Cardiac muscle cell (in vitro differentiated cells and primary cell): ENCODE measurements at regions not wholly inside any gene's neighbourhood (a gene's known extent, or its start where the extent isn't known, plus 50 kb on each side); places are given as distances from the start of the nearest gene placed in this dataset.
A peak's percentile ranks its signal among the peaks of the same experiment; 100 is the strongest.

Experiments used
- DNase-seq, 2 donors: peaks; one replicate each; pipeline versions ENCODE4 v3.0.0 to v3.0.0-alpha.2; 2010 to 2017; ENCODE audit warnings: low read depth in 1 of 2, low spot score in 1 of 2
- H3K27ac ChIP-seq: fragments of 200-600 bp; sonication (generic); 2 replicates; pipeline ENCODE4 v1.5.1; 2016
- H3K27me3 ChIP-seq: fragments of 200-600 bp; sonication (generic); 2 replicates; pipeline ENCODE4 v1.6.0; 2016; ENCODE audit warnings: control low read depth
- H3K36me3 ChIP-seq: fragments of 200-600 bp; sonication (generic); 2 replicates; pipeline ENCODE4 v1.5.1; 2016; ENCODE audit warnings: control low read depth
- H3K4me1 ChIP-seq: fragments of 200-600 bp; sonication (generic); 2 replicates; pipeline ENCODE4 v1.8.1; 2017; ENCODE audit warnings: low read depth, mild to moderate bottlenecking, mixed run types
- H3K4me3 ChIP-seq: fragments of 200-600 bp; sonication (generic); 2 replicates; pipeline ENCODE4 v1.5.1; 2016; ENCODE audit warnings: mild to moderate bottlenecking
- H3K9me3 ChIP-seq: fragments of 200-600 bp; sonication (generic); 2 replicates; pipeline ENCODE4 v1.5.1; 2017; ENCODE audit warnings: low read depth, mild to moderate bottlenecking, control low read depth
- TF ChIP-seq, protein P1 (sequence below): IDR thresholded peaks from 2 replicates; pipeline ENCODE4 v1.5.1; 2012; ENCODE audit warnings: low read depth, mild to moderate bottlenecking, low read length

DNA sequence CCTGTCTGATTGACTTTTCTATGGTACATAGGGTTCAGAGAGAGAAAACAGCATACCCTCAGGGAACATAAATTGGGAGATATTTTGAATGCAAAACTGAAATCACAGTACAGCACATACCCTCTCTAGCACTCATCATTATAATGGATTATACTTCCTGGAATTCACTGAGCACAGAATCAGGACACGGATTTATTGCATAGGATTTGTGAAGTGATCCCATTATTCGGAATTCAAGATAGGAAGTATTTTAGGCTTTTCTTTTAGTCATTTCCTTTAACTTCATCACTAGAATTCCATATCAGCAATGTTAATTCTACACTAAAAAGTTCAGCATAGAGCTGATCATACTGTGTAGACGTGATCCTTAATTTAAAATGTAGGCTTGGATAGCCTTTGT is 407.0 kb downstream of the PID1 start:
- Histone ChIP-seq H3K4me3 (no peak overlapping the region), H3K4me1 (no peaks in the 10 kb centered on the region), H3K27me3 (no peaks in the 10 kb centered on the region), H3K9me3 (no peaks in the 10 kb centered on the region), H3K36me3 (no peaks in the 10 kb centered on the region), H3K27ac (no peak overlapping the region)
- TF ChIP-seq, protein P1, sequence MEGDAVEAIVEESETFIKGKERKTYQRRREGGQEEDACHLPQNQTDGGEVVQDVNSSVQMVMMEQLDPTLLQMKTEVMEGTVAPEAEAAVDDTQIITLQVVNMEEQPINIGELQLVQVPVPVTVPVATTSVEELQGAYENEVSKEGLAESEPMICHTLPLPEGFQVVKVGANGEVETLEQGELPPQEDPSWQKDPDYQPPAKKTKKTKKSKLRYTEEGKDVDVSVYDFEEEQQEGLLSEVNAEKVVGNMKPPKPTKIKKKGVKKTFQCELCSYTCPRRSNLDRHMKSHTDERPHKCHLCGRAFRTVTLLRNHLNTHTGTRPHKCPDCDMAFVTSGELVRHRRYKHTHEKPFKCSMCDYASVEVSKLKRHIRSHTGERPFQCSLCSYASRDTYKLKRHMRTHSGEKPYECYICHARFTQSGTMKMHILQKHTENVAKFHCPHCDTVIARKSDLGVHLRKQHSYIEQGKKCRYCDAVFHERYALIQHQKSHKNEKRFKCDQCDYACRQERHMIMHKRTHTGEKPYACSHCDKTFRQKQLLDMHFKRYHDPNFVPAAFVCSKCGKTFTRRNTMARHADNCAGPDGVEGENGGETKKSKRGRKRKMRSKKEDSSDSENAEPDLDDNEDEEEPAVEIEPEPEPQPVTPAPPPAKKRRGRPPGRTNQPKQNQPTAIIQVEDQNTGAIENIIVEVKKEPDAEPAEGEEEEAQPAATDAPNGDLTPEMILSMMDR = no peak
- no peak for DNase-seq

DNA sequence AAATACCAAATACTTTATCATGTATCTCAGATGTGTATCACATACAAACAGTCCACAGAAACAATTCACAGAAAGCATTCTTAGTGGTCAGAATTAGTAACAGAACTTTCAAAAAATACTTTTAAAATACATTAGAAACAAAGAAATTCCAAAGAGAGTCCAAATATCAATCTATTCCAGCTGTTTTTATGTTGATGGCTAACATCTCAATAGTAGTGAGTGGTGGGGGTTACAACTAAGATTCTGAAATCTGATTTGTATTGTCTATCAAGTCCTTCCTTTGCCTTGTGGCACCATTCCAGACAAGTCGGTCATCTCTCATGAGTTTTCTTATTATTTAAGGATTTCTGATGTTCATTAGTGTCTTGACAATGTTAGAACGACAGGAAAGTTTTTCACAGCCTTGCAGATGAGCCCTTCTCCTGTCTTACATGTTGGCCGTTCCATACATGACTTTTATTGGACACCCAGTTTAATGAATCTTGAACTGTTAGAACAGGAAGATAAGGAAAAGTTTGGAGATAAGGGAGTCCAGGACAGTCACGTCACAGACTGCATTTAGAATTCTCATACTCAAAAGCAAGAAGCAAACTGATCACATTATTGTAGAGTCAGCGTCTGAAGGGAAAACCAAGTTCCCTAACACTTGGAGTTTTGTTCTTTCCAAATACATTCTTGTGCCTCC is 410.3 kb downstream of the PID1 start:
- H3K27me3 ChIP-seq = no peaks in the 10 kb centered on the region
- no peak overlapping the region for H3K4me3 ChIP-seq
- H3K9me3 ChIP-seq = no peaks in the 10 kb centered on the region
- no peak for DNase-seq
- TF ChIP-seq, protein P1 = no peak
- no peak overlapping the region for H3K27ac ChIP-seq
- H3K4me1 ChIP-seq = no peaks in the 10 kb centered on the region
- H3K36me3 ChIP-seq = no peaks in the 10 kb centered on the region

DNA sequence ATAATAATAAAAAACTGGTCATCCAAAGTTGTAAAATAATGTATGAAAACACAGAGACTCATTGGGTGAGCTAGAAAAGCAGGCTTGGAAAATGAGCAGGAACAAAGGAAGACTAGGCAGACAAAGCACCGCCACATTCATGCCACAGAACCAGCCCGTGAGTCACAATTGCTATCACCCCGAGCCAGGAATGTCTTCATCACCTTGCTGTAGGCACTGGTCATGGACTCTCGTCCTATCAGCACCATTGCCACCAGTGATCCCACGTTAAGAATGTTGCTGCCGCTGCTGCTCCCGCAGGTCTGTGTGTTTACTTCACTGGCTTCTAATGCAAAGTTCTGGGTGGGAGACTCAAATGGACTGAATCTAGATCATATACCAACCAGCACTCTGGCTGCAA is 417.9 kb downstream of the PID1 start:
- H3K4me1 ChIP-seq = no peaks in the 10 kb centered on the region
- no peak overlapping the region for H3K27ac ChIP-seq
- H3K9me3 ChIP-seq = no peaks in the 10 kb centered on the region
- no peak for DNase-seq
- TF ChIP-seq, protein P1 = no peak
- no peak overlapping the region for H3K4me3 ChIP-seq
- no peaks in the 10 kb centered on the region for H3K36me3 ChIP-seq
- H3K27me3 ChIP-seq = no peaks in the 10 kb centered on the region

DNA sequence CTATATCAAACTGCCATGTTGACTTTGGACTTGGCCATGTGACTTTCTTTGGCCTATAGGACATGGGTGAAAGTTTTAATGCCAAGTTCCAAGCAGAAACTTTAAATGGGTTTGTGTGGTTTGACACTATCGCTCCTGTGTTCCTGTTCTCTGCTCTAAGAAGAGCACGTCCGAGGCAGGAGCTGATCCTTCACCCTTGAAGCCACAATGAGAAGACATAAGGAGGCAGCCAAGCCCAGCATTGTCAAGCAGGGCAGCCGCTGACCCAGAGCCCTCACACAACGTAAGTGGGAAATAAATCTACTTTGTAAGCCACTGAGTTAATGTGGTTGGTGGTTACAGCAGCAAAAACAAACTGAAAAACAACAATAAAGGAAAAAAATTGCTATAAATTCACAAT is 422.4 kb downstream of the PID1 start:
- Histone ChIP-seq H3K9me3 (no peaks in the 10 kb centered on the region), H3K27ac (no peak overlapping the region)
- TF ChIP-seq, protein P1 = no peak

DNA sequence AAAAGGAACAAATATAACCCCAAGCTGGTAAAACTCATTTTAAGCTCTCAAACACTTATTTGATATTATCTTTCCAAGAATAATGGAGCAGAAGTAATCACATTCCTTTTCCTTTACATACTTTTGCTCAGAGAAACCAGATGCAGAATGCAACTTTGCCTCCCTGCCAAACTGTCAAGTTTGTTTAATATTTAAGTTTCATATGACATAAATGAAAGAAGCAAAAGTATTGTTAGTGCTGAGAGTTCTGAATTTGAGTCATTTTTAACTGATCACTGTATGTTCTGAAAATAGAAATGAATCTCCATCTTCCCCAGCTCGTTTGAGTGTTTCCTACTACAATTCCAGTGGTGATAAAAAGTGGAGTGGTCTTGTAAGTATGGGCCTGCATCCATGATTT is 423.4 kb downstream of the PID1 start:
- peak in 1 of 2 donors; percentile 13 for DNase-seq
- Histone ChIP-seq H3K27ac (no peak overlapping the region), H3K4me1 (no peaks in the 10 kb centered on the region), H3K4me3 (no peak overlapping the region), H3K9me3 (no peaks in the 10 kb centered on the region), H3K36me3 (no peaks in the 10 kb centered on the region), H3K27me3 (no peaks in the 10 kb centered on the region)
- TF ChIP-seq, protein P1 = no peak

More for the DNA sequence above, 422.4 kb downstream of the PID1 start:
- Histone ChIP-seq H3K4me3 (no peak overlapping the region), H3K36me3 (no peaks in the 10 kb centered on the region), H3K27me3 (no peaks in the 10 kb centered on the region), H3K4me1 (no peaks in the 10 kb centered on the region)
- no peak for DNase-seq

DNA sequence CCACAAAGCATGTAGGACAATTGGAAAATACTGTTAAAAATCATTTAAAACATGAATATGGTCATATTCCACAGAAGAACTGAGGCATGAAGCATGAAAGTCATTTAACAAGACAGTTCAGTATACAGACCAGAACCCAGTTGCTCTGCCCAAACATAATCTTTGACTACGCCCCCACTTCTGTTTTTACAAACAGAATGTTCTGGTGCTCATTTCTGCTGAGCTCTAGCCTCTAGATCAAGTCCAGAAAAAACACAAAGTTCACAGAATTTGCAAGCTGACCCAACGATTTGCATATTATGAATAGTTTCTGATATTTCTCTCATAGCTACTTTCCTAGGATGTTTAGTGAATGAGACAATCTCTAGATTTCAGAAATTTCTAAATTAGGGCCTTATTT is 424.9 kb downstream of the PID1 start:
- Histone ChIP-seq H3K4me1 (no peaks in the 10 kb centered on the region), H3K36me3 (no peaks in the 10 kb centered on the region), H3K27ac (no peak overlapping the region), H3K27me3 (no peaks in the 10 kb centered on the region), H3K4me3 (no peak overlapping the region), H3K9me3 (no peaks in the 10 kb centered on the region)
- TF ChIP-seq, protein P1 = no peak
- no peak for DNase-seq
